Mesodermal cell (in vitro differentiated cells): ENCODE measurements at regions not wholly inside any gene's neighbourhood (a gene's known extent, or its start where the extent isn't known, plus 50 kb on each side); places are given as distances from the start of the nearest gene placed in this dataset.

ENCODE experiments used
- H3K27ac ChIP-seq: 2 replicates; pipeline ENCODE4 v1.7.0; 2013; ENCODE audit warnings: mild to moderate bottlenecking, low read depth, low read length, moderate library complexity; ENCODE audit not compliant: severe bottlenecking
- H3K36me3 ChIP-seq: 2 replicates; pipeline ENCODE4 v1.7.1; 2013; ENCODE audit warnings: mild to moderate bottlenecking, low read length, moderate library complexity; ENCODE audit not compliant: control insufficient read depth, insufficient read depth
- H3K4me1 ChIP-seq: one replicate; pipeline ENCODE4 v1.7.1; 2013; ENCODE audit warnings: mild to moderate bottlenecking, low read length; ENCODE audit not compliant: insufficient read depth, control insufficient read depth, poor library complexity, severe bottlenecking
- H3K4me3 ChIP-seq: 2 replicates; pipeline ENCODE4 v1.7.0; 2013; ENCODE audit warnings: low read length, control low read depth, mild to moderate bottlenecking; ENCODE audit not compliant: insufficient read depth, poor library complexity, severe bottlenecking; ENCODE audit errors: extremely low read depth
- H3K9me3 ChIP-seq: 2 replicates; pipeline ENCODE4 v1.7.1; 2013; ENCODE audit warnings: mild to moderate bottlenecking, low read length, moderate library complexity; ENCODE audit not compliant: control insufficient read depth
- WGBS, 2 experiments: methylation state at CpG; one replicate each; pipeline ENCODE4 v1.1.5; 2013; ENCODE audit warnings: missing lambda C conversion rate in 2 of 2; ENCODE audit not compliant: insufficient coverage in 2 of 2; 5-methylcytosine and 5-hydroxymethylcytosine counted together

DNA sequence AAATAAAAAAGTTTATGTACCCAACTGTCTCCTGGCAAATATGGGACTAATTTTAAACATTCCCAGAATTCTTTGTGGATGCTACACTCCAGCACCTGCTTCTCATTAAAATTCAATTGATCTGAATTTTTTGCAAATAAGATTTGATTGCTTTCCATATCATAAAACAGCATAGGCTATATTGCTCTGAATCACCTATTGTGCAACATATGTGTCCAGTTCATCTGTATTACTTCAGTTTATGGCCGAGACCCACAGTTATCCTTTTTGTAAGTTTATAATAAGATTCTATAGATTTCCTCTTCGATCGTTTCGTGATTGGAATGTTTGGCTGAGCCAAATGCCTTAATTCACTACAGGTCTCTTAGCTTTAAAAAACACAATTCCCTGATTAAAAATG is 351.1 kb downstream of the TFEC start:
- no peaks in the 10 kb centered on the region for H3K9me3 ChIP-seq
- H3K4me3 ChIP-seq = no peak overlapping the region
- WGBS, 2 experiments = no CpG with 5 or more reads among the region's 4 CpGs
- H3K27ac ChIP-seq = no peak overlapping the region
- H3K4me1 ChIP-seq = no peaks in the 10 kb centered on the region
- H3K36me3 ChIP-seq = no peaks in the 10 kb centered on the region

DNA sequence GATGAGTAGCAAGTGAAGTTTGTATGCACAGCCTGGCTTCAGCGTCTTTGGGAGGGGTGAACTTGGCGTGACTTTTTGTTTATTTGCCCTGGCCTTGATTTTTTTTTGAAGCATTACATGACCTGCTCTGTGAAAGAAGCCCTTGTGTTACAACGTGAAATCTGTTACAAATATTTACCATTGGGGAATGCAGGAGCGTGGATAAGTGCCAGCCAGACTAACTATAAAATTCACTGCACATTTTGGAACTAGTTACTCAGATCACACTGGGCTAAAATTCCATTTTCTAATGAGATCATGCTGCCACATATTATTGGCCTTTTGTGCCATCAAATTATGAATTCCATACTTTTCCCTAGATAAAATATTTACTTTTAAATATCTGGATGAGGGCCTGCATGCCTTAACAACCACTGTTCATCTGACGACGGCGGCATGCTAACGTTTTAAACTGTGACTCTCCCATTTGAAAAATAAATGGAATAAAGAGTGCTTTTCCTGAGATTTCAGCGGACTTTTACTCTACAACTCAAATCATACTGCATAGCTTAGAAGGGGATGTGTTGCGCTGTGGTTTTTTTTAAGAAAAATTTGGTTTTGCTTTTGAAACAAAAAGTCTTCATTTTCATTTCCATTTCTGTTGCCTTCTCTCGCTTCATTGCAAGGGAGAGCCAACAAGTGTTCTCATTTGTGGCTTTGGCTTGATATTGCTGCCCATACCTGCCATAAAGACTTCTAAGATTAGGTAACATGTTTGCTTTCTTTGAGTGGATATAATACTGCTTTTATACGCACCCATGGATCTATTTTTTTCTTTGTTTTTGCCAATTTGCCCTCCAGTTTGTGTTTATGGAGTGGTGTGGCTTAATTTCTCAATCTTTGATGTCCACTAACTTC is 352.2 kb downstream of the TFEC start:
- Histone ChIP-seq H3K27ac (no peak overlapping the region), H3K36me3 (no peaks in the 10 kb centered on the region), H3K9me3 (no peaks in the 10 kb centered on the region), H3K4me3 (no peak overlapping the region), H3K4me1 (no peaks in the 10 kb centered on the region)
- 89 to 100% methylated on average over 2 to 5 of the region's 12 CpGs for WGBS, 2 experiments

DNA sequence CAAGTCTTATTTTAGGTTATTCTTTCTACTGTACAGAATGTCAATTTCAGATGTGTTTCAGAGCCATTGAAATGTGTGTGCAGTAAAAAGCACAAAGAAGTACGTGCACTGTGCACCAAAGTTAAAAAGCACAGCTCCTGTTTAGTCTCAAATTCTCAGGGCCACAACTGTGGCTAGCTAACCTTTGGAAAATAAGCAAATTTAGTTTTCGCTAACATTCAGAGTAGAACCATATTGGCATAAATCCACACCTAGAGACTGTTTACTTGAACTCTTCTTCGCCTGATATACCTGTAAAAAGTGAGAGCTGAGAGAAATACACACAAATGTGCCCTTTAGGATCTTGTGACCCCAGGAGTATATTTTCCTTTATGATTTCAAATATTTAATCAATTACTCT is 353.9 kb downstream of the TFEC start:
- no peak overlapping the region for H3K27ac ChIP-seq
- 81 to 85% methylated on average over 1 to 2 of the region's 3 CpGs for WGBS, 2 experiments
- no peak overlapping the region for H3K4me3 ChIP-seq
- H3K9me3 ChIP-seq = no peaks in the 10 kb centered on the region
- no peaks in the 10 kb centered on the region for H3K4me1 ChIP-seq
- no peaks in the 10 kb centered on the region for H3K36me3 ChIP-seq

DNA sequence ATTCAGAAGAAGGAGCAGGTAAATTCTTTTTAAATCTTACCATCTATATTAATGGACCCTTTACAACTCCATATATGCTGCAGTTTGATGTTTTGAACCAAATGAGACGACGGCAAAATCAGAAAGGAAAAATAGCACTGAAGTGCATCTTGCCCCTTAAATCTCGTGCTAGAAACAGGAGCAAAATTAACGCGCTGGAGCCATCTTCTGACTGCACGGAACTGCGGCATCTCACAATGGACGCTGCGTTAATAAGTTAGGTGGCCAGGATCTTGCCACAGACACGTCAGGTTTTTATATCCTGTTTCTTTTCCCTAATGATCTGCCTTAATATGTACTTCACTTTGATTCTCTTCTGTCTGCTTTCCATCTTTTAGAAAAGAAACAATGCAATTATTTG is 354.5 kb downstream of the TFEC start:
- Histone ChIP-seq H3K36me3 (no peaks in the 10 kb centered on the region), H3K27ac (no peak overlapping the region), H3K4me1 (no peaks in the 10 kb centered on the region), H3K9me3 (no peaks in the 10 kb centered on the region), H3K4me3 (no peak overlapping the region)
- WGBS, 2 experiments = 79 to 90% methylated on average over 10 of the region's 10 CpGs

DNA sequence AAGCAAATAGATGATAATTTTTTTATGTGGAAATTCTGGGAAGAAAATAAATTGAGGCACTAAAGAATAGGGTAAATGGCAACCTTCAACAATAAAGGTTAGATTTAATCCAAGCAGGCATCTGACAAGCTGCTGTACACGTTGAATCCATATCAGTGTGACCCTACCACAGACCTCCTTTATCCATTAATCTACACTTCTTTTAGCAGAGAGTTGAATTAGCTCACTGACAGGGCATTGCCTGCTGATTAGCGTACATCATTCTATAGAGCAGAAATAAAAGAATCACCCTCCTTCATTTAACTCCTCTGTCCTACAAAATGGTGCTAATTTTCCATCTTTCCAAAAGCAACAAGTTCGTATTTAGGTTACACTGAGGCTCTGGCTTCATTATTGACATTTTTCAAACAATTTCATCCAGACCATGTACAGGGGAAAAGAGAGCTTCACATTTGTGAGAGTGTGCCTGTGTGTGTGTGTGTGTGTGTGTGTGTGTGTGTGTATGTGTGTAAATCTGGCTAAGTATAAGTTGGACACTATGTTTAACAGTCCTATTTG is 356.0 kb downstream of the TFEC start:
- WGBS, 2 experiments = 80 to 94% methylated on average over 2 of the region's 3 CpGs
- Histone ChIP-seq H3K9me3 (no peaks in the 10 kb centered on the region), H3K4me1 (no peaks in the 10 kb centered on the region), H3K27ac (no peak overlapping the region), H3K36me3 (no peaks in the 10 kb centered on the region), H3K4me3 (no peak overlapping the region)

DNA sequence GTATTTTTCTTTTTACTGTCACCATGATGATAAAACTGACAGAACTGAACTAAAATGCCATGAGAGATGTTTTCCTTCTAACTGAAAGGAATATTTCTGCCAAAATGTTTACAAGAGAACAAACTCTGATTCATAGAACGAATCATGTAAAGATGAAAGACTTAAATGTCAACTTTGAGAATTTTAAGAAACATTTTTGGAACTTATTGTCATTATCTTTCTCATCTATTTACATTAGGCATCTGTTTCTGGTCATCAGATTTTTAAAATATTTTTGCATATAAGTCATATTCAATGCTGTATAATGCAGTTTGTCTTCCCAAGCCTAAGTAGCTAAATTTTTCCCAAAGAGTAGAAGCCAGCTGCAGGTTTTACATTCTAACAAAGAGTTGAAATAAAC is 358.5 kb downstream of the TFEC start:
- WGBS, 2 experiments = no CpG with 5 or more reads among the region's 1 CpG
- H3K4me1 ChIP-seq = no peaks in the 10 kb centered on the region

DNA sequence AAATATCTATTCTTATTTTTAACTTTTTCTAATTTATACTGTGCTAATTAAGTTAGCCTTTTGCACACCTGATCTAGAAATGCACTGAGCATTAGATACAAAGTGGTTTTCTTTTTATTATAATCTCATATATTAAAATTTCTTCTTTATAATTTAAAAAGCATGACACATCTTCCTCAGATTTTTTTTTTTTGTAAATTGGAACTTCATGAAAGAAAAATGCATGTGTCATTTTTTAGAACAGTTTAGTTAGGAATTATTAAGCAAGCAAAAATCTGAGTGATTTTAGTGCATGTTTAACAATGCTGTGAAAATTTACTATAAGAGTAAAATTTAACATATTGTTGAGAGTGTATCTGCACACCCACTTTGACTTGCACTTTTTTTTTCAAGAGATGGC is 367.9 kb downstream of the TFEC start:
- no peaks in the 10 kb centered on the region for H3K36me3 ChIP-seq
- H3K4me1 ChIP-seq = no peaks in the 10 kb centered on the region
- no peaks in the 10 kb centered on the region for H3K9me3 ChIP-seq
- H3K4me3 ChIP-seq = no peak overlapping the region
- no peak overlapping the region for H3K27ac ChIP-seq

More for the DNA sequence above, 358.5 kb downstream of the TFEC start:
- H3K27ac ChIP-seq = no peak overlapping the region
- H3K4me3 ChIP-seq = no peak overlapping the region
- no peaks in the 10 kb centered on the region for H3K9me3 ChIP-seq
- H3K36me3 ChIP-seq = no peaks in the 10 kb centered on the region

DNA sequence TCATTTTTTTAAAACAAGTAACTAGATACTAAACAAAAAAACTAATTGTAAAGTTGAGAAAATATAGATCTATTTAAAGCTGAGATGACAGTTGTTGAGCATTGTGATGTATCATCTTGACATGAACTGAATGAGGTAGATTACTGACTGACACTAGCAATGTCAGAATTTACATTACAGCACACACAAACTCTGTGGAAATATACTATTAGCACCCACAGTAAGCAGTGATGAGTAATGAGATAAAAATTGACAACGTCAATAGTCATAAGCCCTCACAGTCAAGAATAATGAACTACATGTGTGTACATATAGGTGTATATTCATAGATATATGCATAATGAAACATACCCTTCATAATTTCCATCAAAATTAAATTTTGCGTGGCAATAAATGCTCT is 368.4 kb downstream of the TFEC start:
- Histone ChIP-seq H3K27ac (no peak overlapping the region), H3K4me1 (no peaks in the 10 kb centered on the region), H3K4me3 (no peak overlapping the region), H3K36me3 (no peaks in the 10 kb centered on the region), H3K9me3 (no peaks in the 10 kb centered on the region)
- no CpG with 5 or more reads among the region's 2 CpGs for whole genome bisulfite sequencing, 2 experiments

DNA sequence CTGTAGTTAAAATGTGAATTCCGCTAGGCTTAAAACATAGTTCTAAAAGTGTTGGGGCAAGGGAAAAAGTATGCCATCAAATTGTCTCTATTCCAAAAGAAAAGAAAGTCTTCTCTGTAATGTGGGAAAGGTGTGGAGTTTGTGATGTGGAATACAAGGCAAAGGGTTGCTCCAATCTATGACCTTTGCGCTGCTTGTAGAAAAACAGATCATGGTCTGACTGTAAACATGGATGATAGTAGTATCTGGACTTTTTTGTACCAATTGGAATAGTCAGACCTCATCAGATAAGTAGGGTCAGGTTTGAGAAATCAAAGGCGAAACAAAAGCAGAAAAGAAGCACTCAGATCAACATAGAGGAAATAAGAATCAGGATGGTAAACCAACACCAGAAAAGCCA is 372.3 kb downstream of the TFEC start:
- no peaks in the 10 kb centered on the region for H3K36me3 ChIP-seq
- no peaks in the 10 kb centered on the region for H3K9me3 ChIP-seq
- H3K4me3 ChIP-seq = no peak overlapping the region
- H3K27ac ChIP-seq = no peak overlapping the region
- WGBS, 2 experiments = 70 to 100% methylated on average over 2 of the region's 3 CpGs
- no peaks in the 10 kb centered on the region for H3K4me1 ChIP-seq

DNA sequence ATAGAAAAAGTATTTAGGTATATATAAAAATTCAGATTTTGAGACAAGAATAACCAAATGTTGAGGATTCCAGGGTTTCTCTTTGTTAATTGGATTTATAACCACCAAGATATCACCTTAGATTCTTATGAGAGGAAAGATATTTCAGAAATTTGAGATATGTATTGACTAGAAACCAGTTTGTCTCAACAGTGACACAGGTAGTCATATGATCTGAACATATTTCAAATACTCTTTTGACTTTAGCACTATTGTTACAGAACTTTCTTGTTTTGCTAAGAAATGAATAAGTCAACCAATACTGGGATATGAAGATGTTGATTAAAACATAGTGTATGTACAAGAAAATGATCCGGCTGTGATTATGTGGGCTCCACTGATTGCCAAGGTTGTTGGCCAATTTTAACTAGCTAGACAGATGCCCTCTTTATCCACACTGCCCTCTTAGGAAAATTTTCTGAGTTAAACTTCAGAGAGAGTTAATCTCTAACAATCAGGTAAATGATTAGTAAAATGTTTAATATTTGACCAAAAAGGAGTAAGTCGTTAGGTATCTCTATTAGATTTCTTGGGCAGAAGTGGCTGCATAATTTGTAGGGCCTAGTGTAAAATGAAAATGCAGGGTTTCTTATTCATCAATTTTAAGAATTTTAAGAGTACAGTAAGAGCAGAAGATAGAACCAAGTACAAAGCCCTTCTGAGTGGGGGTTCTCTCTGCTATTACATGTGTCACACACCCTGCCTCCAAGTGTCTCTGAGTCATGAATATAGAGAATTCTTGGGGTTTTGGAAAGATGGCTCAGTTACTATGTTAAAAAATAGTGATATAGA is 376.0 kb downstream of the TFEC start:
- H3K4me1 ChIP-seq = no peaks in the 10 kb centered on the region
- WGBS, 2 experiments = 100% methylated on average over 1 of the region's 2 CpGs; no CpG with 5 or more reads in 1 of the 2 experiments
- H3K9me3 ChIP-seq = no peaks in the 10 kb centered on the region
- no peaks in the 10 kb centered on the region for H3K36me3 ChIP-seq
- no peak overlapping the region for H3K27ac ChIP-seq
- H3K4me3 ChIP-seq = no peak overlapping the region

DNA sequence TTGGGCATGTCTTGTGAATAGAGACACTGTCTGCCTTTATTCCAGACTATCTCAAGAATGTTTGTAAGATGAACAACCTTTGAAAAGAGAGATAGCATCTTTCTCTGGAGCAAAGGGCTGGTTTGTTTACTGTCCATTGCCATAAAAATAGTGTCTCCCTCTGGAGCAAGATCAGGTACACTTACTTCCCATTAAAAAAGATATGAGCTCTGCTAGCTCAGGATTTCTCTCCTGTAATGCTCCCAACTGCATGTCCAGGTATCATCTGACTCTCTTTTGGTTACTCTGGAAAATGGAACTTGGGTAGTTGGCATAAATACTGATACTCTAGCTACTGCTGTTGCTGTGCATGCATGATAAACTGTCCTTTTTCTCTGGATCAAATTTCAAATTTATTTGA is 381.1 kb downstream of the TFEC start:
- no peak overlapping the region for H3K4me3 ChIP-seq
- no peaks in the 10 kb centered on the region for H3K9me3 ChIP-seq
- H3K4me1 ChIP-seq = no peaks in the 10 kb centered on the region
- no peaks in the 10 kb centered on the region for H3K36me3 ChIP-seq
- no peak overlapping the region for H3K27ac ChIP-seq
